ENCODE measurements at regions not wholly inside any gene's neighbourhood (a gene's known extent, or its start where the extent isn't known, plus 50 kb on each side); places are given as distances from the start of the nearest gene placed in this dataset.
A peak's percentile ranks its signal among the peaks of the same experiment; 100 is the strongest.

GRCh38 chr10:60464659-60465058 lies 75.0 kb upstream of the ANK3 start:
- in situ Hi-C loops (cut with HindIII; ENCODE audit: low pct_ligation_motif_present, low sequenced_read_pairs), result no loop called here
- no peak overlapping the region for H3K4me3 ChIP-seq (ENCODE audit: low read depth, low read length)
- H3K27ac ChIP-seq, result no peak overlapping the region
- no peaks in the 10 kb centered on the region for H3K36me3 ChIP-seq (replicated peaks)
- no peaks in the 10 kb centered on the region for H3K27me3 ChIP-seq (replicated peaks)
- no peak for TF ChIP-seq CTCF (IDR thresholded peaks at IDR 0.05; ENCODE audit: low read depth, low read length, missing control alignments)
- DNase-seq, result no peak

GRCh38 chr10:60463746-60464145 lies 74.1 kb upstream of the ANK3 start:
- no peaks in the 10 kb centered on the region for H3K36me3 ChIP-seq (replicated peaks)
- no peak overlapping the region for H3K27ac ChIP-seq
- H3K27me3 ChIP-seq (replicated peaks), result no peaks in the 10 kb centered on the region
- TF ChIP-seq CTCF (IDR thresholded peaks at IDR 0.05; ENCODE audit: low read depth, low read length, missing control alignments), result no peak
- no peak overlapping the region for H3K4me3 ChIP-seq (ENCODE audit: low read depth, low read length)
- DNase-seq, result no peak
- in situ Hi-C loops (cut with HindIII; ENCODE audit: low pct_ligation_motif_present, low sequenced_read_pairs), result no loop called here

GRCh38 chr10:60461688-60462087 lies 72.0 kb upstream of the ANK3 start:
- no peak overlapping the region for H3K27ac ChIP-seq
- H3K27me3 ChIP-seq (replicated peaks), result no peaks in the 10 kb centered on the region
- DNase-seq, result no peak
- TF ChIP-seq CTCF (IDR thresholded peaks at IDR 0.05; ENCODE audit: low read depth, low read length, missing control alignments), result no peak
- in situ Hi-C loops (cut with HindIII; ENCODE audit: low pct_ligation_motif_present, low sequenced_read_pairs), result no loop called here
- H3K36me3 ChIP-seq (replicated peaks), result no peaks in the 10 kb centered on the region
- no peak overlapping the region for H3K4me3 ChIP-seq (ENCODE audit: low read depth, low read length)

- no peak for DNase-seq
- H3K4me3 ChIP-seq (ENCODE audit: low read depth, low read length), result no peak overlapping the region
- no peak overlapping the region for H3K27ac ChIP-seq
- in situ Hi-C loops (cut with HindIII; ENCODE audit: low pct_ligation_motif_present, low sequenced_read_pairs), result no loop called here
- H3K36me3 ChIP-seq (replicated peaks), result no peaks in the 10 kb centered on the region
- no peak for TF ChIP-seq CTCF (IDR thresholded peaks at IDR 0.05; ENCODE audit: low read depth, low read length, missing control alignments)
- no peaks in the 10 kb centered on the region for H3K27me3 ChIP-seq (replicated peaks)
Observed at GRCh38 chr10:60459701-60460457, 70.2 kb upstream of the ANK3 start.

- Histone ChIP-seq H3K36me3 (replicated peaks) (no peaks in the 10 kb centered on the region), H3K27ac (no peak overlapping the region), H3K4me3 (ENCODE audit: low read depth, low read length) (no peak overlapping the region), H3K27me3 (replicated peaks) (no peaks in the 10 kb centered on the region)
- DNase-seq, result no peak
- peak; percentile 62 for TF ChIP-seq CTCF (IDR thresholded peaks at IDR 0.05; ENCODE audit: low read depth, low read length, missing control alignments)
- in situ Hi-C loops (cut with HindIII; ENCODE audit: low pct_ligation_motif_present, low sequenced_read_pairs), result no loop called here
Observed at GRCh38 chr10:60456053-60456452, 66.4 kb upstream of the ANK3 start.

- TF ChIP-seq CTCF (IDR thresholded peaks at IDR 0.05; ENCODE audit: low read depth, low read length, missing control alignments), result no peak
- H3K27me3 ChIP-seq (replicated peaks), result no peaks in the 10 kb centered on the region
- in situ Hi-C loops (cut with HindIII; ENCODE audit: low pct_ligation_motif_present, low sequenced_read_pairs), result no loop called here
- DNase-seq, result no peak
- no peak overlapping the region for H3K27ac ChIP-seq
- no peak overlapping the region for H3K4me3 ChIP-seq (ENCODE audit: low read depth, low read length)
- H3K36me3 ChIP-seq (replicated peaks), result no peaks in the 10 kb centered on the region
Observed at GRCh38 chr10:60454336-60454735, 64.7 kb upstream of the ANK3 start.

Data from brain microvascular endothelial cell (primary cell).